Left forelimb (tissue), 1 donor: ENCODE measurements at regions not wholly inside any gene's neighbourhood (a gene's known extent, or its start where the extent isn't known, plus 50 kb on each side); places are given as distances from the start of the nearest gene placed in this dataset.
"Not testable (repeated sequence)": the region's sequence is repeated elsewhere in the genome, so short reads cannot be mapped to it uniquely, and the experiment has no call there.

Experiments used
- DNase-seq: peaks from one replicate; pipeline ENCODE4 v3.0.0-alpha.2; 2018; ENCODE audit warnings: low spot score

GRCh38 chr6:147651-148050, 144.6 kb upstream of the DUSP22 start:
- DNase-seq, result not testable (repeated sequence)

DNA sequence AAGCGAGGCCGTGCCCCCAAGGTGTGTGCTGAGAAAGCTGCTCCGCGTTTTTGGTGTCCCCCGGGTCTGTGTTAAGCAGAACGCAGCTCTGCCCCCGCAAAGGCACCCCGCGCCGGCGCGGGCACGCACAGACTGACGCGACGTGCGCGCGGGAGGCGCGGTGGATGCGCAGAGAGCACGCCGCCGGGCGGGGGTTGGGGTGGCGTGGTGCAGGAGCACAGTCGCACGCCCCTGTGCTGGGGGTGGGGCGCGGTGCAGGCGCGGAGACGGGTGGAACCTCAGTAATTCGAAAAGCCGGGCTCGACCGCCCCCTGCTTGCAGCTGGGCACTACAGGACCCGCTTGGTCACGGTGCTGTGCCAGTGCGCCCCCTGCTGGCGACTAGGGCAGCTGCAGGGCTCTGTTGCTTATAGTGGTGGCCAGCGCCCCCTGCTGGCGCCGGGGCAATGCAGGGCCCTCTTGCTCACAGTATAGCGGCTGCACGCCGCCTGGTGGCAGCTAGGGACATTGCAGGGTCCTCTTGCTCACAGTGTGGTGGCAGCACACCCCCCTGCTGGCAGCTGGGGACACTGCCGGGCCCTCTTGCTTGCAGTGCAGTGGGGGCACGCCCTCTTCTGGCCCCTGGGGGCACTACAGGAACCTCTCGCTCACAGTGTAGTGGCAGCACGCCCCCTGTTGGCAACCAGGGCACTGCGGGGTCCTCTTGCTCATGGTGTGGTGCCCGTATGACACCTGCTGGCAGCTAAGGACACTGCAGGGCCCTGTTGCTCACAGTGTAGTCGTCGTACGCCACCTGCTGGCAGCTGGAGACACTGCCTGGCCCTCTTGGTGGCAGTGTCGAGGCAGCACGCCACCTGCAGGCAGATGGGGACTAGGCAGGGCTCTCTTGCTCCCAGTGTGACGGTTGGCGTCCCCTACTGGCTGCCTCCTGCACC, 144.0 kb upstream of the DUSP22 start:
- DNase-seq, result not testable (repeated sequence)

DNA sequence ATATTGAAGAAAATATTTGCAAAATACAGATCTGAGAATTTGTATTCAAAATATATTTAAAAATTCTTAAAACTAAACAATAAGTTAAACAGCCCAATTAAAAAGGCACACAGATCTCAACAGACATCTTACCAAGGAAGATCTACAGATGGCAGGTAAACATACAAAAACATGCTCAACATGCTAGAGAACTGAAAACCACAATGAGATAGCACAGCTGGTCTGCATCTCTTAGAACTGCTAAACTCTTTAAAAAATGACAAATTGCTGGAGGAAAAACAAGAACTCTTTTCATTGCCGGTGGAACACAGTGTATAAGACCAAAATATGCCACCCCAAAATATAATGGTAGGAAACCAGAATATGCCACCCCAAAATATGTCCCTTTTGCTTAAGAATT, 142.1 kb upstream of the DUSP22 start:
- DNase-seq, result not testable (repeated sequence)

DNA sequence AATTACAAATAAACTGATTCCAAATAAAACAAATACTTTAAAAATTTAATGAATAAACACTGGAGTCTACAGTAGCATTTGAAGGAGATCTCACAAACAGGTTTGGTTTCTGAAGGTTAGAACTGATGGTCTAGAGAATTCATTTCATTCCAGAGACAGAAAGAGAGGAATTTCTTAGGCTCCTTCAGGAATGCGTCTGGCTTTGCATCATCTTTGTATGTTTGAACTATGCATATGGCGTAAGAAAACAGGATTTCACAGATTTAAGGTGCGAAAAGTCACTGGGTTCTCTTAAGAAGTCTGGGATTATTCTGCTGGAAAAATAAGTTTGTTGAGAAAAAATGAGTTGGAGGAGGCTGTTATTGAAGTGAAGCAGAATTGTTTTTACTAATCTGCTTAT, 139.9 kb upstream of the DUSP22 start:
- DNase-seq, result not testable (repeated sequence)

DNA sequence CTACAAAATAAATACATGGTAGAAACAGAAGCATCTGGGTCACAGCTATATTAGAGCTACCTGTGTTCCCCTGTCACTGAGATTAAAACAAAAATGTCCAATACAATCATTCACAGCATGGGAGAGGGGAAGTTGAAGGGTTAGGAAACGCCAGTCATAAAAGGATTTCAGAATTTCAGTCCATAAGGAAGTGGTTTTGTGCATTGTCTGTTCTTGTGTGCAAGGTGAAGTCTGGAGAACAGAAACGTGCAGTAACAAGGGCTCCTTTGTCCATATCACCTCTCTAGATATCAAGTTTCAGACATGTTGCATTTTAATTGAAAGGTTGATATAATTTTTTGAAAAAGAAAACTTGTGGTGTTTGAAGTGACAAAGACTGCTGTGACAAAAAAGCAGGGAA, 139.3 kb upstream of the DUSP22 start:
- DNase-seq, result not testable (repeated sequence)

- DNase-seq, result not testable (repeated sequence)
Measured at GRCh38 chr6:153867-154266, 138.4 kb upstream of the DUSP22 start.

GRCh38 chr6:154321-155092, 137.8 kb upstream of the DUSP22 start:
- DNase-seq, result not testable (repeated sequence)

DNA sequence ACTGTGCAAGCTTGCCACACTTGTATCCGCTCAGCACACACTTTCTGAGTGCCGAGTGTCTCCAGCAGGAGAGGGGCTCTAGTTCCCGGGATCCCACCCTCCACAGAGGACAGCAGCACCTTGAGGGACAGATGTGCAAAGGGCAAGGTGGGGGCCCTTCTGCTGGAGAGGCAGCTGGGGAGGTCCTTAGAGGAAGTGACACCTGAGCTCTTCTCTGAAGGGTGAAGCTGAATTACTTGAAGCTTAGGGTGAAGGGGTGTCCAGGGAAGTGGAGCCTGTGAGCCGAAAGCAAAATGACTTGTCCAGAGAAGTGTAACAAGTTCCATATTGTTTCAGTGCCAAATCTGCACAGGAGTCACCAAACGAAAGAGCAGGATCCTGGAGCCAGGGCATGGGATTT, 136.3 kb upstream of the DUSP22 start:
- no peak for DNase-seq

DNA sequence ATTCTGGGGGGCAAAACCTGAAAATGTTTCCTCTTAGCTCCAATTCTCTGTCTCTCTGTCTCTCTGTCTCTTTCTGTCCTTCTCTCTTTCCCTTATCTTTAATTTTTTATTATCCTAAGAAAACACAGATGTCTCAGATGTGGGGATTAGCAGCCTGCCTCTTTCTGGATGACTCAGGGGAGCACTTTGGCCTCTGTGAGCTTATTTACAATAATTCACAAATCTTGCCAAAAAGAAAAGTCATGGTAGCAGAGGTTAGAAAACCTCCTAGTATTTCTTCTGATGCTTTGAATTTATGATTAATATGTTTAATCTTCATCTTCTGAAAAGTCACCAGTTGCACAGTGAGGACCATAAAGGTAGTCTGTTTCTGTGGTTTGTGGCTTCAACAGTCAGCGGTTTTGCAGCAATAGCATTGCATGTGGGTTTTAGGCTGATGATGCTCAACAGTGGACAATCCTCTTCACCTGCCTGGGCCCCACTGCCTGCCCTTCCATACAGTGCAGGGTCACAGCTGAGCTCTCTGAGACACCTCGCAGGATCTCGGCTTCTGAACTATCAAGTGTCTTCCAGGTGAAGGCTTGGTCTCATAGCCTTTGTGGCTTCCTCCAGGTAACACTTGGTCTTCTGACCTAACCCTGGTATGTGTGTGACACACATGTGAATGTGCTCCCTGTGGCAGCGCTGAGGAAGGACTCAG, 135.7 kb upstream of the DUSP22 start:
- DNase-seq, result not testable (repeated sequence)

GRCh38 chr6:157176-157575, 135.1 kb upstream of the DUSP22 start:
- DNase-seq, result not testable (repeated sequence)

- DNase-seq, result not testable (repeated sequence)
Measured at GRCh38 chr6:161657-162056, 130.6 kb upstream of the DUSP22 start.

GRCh38 chr6:164720-165119, 127.6 kb upstream of the DUSP22 start:
- DNase-seq, result no peak

DNA sequence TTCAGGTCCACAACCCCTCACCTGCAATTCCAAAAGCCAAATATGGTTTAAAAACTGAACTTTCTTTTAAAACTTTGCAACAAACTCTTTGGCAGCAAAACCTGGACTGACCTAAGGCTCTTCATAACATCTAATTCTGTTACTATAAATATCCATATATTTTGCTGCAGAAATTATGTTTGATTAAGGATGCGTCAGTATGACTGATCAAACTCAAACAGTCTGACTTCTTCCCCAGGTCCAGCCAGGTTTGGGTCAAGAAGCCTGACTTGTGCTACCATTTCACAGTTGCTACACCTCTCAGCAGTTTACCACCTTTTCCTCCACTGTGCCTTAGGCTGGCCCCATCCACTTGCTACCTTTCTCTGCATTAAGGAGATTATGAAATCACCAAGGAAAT, 127.0 kb upstream of the DUSP22 start:
- no peak for DNase-seq

GRCh38 chr6:165906-166305, 126.4 kb upstream of the DUSP22 start:
- DNase-seq, result no peak

- no peak for DNase-seq
Measured at GRCh38 chr6:168865-169455, 123.3 kb upstream of the DUSP22 start.

DNA sequence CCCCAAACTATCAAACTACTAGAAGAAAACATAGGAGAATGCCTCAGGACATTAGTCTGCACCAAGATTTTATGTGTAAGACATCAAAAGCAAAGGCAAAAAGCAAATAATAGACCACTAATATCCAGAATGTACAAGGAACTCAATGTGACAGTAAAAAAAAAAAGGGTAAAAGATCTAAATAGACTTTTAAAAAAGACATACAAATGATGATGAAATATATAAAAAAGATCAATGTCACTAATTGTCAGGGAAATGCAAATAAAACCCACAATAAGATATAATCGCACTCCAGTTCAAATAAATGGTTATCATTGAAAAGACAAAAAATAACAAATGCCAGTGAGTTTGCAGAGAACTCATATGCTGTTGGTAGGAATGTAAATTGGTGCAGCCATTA, 118.3 kb upstream of the DUSP22 start:
- no peak for DNase-seq

- DNase-seq, result no peak
Measured at GRCh38 chr6:175680-176079, 116.6 kb upstream of the DUSP22 start.

DNA sequence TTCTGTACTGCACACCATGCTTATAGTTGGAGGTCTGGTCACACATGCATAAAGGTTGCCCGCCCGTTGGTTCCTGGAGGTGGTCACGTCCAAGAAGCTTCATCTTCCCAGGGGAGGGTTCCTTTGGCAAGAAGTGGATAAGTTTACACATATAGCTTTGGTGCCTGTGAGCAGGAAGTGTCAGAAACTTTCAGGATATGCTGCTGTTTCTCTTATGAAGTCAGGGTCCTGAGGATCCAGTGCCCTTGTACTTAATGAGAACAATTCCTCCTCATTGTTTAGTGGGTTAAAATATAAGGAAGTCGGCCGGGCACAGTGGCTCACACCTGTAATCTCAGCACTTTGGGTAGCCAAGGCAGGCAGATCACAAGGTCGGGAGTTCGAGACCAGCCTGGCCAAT, 115.5 kb upstream of the DUSP22 start:
- no peak for DNase-seq

DNA sequence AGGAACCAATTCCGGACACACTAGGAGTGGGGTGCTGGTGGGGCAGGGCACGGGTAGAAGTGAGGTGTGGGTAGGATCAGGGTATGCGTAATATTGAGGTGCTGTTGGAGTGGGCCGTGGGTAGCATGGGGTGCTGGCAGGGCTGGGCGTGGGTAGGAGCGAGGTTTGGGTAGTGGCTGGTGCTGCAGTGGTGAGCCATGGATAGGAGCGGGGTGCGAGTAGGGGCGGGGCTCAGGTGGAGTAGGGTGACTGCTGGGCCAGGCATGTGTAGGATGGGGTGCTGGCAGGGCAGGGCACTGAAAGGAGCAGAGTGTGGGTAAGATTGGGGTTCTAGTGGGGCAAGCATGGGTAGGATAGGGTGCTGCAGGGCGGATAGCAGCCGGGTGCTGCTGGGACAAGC, 114.2 kb upstream of the DUSP22 start:
- no peak for DNase-seq

- not testable (repeated sequence) for DNase-seq
Measured at GRCh38 chr6:178929-179328, 113.4 kb upstream of the DUSP22 start.

DNA sequence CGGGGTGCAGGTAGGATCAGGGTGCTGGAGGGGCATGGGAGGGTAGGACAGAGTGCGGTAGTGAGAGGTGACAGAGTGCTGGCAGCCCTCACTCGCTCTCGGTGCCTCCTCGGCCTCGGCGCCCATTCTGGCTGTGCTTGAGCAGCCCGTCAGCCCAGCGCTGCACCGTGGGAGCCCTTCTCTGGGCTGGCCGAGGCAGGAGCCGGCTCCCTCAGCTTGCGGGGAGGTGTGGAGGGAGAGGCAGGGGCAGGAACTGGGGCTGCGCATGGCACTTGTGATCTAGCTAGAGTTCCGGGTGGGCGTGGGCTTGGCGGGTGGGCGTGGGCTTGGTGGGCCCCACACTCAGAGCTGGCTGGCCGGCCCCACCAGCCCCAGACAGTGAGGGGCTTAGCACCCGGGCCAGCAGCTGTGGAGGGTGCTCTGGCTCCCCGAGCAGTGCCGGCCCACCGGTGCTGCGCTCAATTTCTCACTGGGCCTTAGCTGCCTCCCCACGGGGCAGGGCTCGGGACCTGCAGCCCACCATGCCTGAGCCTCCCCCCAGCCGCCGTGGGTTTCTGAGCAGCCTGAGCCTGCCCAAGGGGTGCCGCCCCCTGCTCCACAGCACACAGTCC, 112.8 kb upstream of the DUSP22 start:
- no peak for DNase-seq
